Fibroblast of upper back skin (primary cell): ENCODE measurements at regions not wholly inside any gene's neighbourhood (a gene's known extent, or its start where the extent isn't known, plus 50 kb on each side); places are given as distances from the start of the nearest gene placed in this dataset.

ENCODE experiments used
- DNase-seq: peaks from one replicate; pipeline ENCODE4 v3.0.0-alpha.2; 2013

GRCh38 chr15:31151301-31152233 is 50.0 kb upstream of the TRPM1 start:
- no peak for DNase-seq

DNA sequence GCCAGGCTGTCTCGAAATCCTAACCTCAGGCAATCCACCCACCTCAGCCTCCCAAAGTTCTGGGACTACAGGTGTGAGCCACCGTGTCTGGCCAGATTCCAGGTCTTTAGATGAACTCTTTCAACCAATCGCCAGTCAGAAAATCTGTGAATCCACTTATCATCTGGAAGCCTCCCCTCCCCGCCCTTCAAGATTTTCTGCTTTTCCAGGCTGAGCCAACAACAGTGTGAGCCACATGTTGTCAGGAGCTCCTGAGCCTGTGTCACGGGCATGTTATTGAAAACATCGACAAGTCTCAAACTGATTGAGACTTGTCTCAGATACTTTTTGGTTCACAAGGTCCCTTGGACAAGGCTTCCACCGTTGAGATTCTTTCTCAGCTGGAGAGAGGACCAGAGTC is 52.0 kb upstream of the TRPM1 start:
- DNase-seq = no peak

GRCh38 chr15:31155151-31155550 is 53.6 kb upstream of the TRPM1 start:
- DNase-seq = no peak

DNA sequence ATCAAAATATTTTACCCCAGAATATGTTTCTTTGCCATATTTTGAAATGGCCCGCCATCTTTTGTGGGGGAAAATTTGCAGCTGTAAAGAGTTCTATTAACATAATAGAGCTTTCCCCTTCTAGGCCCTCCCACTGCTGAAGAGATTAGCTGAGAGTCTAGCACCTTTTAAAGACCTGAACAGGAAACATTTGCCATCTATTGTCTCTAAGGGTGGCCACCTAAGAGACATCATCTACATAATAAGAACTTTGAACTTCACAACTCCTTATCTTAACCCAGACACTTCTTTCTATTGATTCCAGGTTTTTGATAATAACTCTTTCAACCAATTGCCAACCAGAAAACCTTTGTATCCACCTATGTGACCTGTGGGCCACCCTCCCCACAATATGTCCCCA is 54.7 kb upstream of the TRPM1 start:
- DNase-seq = no peak

GRCh38 chr15:31156808-31157207 is 55.3 kb upstream of the TRPM1 start:
- DNase-seq = no peak

DNA sequence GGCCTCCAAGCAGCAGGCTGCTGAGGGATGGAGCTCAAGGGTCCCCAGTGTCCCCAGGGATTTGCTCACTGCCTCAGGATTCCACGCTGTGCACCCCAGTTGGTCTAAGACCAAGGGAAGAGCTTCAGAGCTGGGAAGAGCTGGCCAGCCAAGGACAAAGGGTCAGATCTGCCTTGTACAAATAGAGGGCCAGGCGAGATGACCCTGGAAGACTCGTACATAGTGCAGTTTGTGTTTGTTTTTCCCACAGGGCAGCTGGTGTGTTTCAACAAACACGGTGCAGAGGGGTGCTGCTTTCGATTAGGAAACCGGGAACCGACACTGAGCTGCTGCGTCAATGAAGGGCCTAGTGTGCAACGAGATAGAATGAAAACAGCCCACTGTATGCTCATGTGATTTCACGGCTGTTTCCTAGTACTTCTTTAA is 56.1 kb upstream of the TRPM1 start:
- no peak for DNase-seq

- DNase-seq = no peak
Observed at GRCh38 chr15:31158858-31159569, 57.5 kb upstream of the TRPM1 start.

- DNase-seq = no peak
Observed at GRCh38 chr15:31159837-31160236, 58.3 kb upstream of the TRPM1 start.

DNA sequence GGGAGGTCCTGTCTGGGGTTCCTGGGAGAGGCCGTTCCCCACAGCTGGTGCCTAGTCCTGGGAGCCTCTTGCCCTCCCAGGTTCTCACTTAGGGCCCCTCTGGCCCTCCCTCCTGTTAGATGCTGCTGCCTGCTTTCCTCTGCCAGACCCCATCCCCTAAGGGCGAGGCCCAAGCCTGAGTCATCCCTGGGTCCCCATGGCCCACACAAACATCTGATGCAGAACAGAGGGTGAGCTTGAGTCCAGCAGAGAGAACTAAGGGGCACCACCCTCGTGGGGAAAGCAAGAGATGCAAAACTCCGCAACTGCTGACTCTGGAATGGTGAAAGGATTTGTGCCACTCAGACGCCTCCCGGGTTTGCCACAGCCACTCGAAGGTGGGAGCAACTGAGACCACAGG is 58.8 kb upstream of the TRPM1 start:
- DNase-seq = no peak

GRCh38 chr15:31160740-31161495 is 59.4 kb upstream of the TRPM1 start:
- DNase-seq = no peak

DNA sequence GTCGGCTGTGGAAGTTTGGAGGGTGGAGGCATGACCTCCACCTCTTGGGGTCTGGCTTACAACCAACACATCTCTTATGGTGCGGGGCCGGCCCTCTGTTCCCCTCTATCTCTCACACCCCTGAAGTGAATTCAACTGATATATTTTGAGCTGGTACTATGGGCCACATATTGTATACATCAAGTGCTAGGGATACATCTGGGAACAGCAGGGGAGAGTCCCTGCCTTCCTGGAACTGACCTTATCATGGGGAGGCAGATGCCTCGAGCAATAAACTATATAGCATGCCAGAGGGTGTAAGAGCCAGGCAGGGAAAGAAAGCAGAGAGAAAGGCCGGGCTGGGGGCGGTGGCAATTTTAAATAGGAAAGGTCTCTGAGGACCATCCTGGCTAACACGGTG is 60.4 kb upstream of the TRPM1 start:
- DNase-seq = no peak

- no peak for DNase-seq
Observed at GRCh38 chr15:31162721-31163510, 61.4 kb upstream of the TRPM1 start.

DNA sequence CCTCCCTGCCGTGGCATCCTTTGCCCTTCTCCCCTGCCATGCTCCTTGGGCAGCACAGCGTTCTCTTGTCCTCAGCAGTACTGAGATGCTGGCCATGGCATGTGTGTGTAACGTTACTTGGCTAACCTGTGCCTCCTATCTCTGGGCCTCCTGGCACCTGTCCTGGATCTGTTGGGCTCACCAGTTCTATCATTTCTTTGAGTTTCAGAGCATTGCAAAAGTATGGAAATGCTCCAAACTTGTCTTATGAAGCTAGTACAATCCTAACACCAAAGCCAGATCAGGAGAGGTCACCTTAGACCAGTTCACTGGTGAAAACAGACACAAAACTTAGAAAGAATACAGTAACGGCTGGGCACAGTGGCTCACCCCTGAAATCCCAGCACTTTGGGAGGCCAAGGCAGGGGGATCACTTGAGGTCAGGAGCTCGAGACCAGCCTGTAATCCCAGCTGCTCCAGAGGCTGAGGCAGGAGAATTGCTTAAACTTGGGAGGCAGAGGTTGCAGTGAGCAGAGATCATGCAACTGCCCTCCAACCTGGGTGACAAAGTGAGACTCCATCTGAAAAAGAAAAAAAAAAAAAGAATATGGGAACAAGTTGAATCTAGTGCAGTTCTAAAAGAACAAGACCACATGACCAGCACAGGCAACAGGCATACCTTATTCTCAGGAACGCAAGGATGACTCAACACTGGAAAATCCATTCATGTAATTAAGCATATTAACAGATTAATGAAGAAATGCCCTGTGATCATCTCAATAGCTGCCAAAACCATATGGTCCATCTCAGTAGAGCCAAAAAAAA is 62.4 kb upstream of the TRPM1 start:
- DNase-seq = peak; percentile 2

DNA sequence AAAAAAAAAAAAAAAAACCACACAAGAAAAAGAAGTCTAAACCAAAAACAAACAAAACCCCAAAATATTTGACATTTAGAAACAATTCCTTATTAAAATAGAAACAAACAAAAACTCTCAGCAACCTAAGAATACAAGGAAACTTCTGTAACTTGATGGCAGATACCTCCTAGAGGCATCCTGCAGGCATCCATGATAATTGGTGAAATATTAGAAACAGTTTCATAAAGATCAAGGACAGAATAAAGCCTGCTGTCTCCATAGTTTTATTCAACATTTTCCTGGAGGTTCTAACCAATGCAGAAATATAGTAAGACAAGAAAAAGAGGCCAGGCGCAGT is 63.0 kb upstream of the TRPM1 start:
- DNase-seq = no peak

- DNase-seq = no peak
Observed at GRCh38 chr15:31169558-31169957, 68.0 kb upstream of the TRPM1 start.

GRCh38 chr15:31171731-31172130 is 70.2 kb upstream of the TRPM1 start:
- no peak for DNase-seq

GRCh38 chr15:31172606-31173005 is 71.1 kb upstream of the TRPM1 start:
- no peak for DNase-seq

GRCh38 chr15:31173790-31174450 is 72.4 kb upstream of the TRPM1 start:
- DNase-seq = no peak

DNA sequence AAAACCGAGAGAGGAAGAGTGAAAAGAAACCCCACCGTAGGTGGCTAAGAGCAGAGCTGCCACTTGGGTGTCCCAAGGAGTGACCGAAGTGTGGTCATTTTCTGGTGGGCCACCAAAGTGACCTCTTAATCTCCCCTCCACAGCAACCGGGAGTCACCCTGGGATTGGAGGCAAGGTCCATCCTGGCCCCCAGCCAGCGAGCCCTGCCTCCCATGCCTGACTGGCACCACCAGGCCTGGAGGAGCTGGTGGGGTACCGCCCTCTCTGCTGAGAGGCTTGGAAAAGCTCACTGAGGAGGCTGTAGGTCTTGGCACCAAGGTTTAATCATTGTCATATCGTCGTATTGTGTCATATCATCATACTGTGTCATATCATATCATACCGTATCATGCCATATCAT is 74.0 kb upstream of the TRPM1 start:
- no peak for DNase-seq

DNA sequence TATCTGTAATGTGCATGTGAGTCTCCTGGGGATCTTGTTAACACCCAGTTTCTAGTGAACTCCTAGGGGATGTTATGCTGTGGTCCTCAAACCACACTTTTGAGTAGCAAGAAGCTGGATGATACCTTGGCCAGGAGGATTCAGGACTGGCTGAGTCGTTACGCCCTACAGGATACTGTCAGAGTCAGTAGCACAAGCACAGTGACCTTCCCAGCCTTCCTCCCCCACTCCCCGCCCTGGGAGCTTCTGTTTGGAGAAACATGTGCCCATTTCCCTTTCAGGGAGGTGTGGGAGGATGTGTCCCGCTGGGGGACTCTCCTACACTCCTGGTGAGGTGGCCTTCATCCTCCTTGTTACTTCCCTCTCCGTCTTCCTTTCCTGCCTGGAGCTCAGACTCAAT is 76.4 kb upstream of the TRPM1 start:
- DNase-seq = no peak

GRCh38 chr15:31178705-31179104 is 77.2 kb upstream of the TRPM1 start:
- DNase-seq = no peak
